ENCODE measurements at regions not wholly inside any gene's neighbourhood (a gene's known extent, or its start where the extent isn't known, plus 50 kb on each side); places are given as distances from the start of the nearest gene placed in this dataset.

DNA sequence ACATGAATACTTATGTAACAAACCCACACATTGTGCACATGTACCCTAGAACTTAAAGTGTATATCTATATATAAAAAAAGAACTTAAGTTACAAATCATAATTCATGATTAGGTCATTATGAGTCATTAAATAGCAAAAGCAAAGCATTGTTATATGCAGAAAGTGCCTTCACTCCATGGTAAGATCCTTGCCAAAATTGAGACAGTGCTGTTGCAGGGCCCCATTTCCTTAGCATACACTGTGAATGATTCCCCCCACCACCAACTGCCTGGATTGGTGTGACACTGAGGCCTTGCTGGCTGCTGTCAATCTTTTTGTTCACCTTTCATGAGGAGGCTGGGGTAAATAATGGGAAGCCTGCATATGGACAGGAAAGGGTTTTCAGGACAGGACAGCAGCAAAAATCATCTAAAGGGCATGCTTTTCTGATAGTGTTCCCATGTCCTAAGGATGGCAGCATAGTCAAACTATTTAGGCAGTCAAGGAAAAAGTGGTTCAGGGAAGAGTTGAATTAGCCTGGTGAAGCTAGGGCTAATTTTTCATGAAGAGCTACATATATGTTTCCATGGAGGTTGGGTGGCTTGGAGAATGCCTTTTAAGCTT is 188.2 kb upstream of the ASCC3 start:
- intact Hi-C loops (cut with DNase I): no loop called here
- no peaks in the 10 kb centered on the region for H3K36me3 ChIP-seq
- TF ChIP-seq POLR2A (IDR thresholded peaks at IDR 0.05): no peak
- TF ChIP-seq, protein P1, sequence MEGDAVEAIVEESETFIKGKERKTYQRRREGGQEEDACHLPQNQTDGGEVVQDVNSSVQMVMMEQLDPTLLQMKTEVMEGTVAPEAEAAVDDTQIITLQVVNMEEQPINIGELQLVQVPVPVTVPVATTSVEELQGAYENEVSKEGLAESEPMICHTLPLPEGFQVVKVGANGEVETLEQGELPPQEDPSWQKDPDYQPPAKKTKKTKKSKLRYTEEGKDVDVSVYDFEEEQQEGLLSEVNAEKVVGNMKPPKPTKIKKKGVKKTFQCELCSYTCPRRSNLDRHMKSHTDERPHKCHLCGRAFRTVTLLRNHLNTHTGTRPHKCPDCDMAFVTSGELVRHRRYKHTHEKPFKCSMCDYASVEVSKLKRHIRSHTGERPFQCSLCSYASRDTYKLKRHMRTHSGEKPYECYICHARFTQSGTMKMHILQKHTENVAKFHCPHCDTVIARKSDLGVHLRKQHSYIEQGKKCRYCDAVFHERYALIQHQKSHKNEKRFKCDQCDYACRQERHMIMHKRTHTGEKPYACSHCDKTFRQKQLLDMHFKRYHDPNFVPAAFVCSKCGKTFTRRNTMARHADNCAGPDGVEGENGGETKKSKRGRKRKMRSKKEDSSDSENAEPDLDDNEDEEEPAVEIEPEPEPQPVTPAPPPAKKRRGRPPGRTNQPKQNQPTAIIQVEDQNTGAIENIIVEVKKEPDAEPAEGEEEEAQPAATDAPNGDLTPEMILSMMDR (IDR thresholded peaks at IDR 0.05): no peak
- no peak overlapping the region for H3K4me3 ChIP-seq (replicated peaks in 1 of 3)
- no peaks in the 10 kb centered on the region for H3K27me3 ChIP-seq
- no peaks in the 10 kb centered on the region for H3K9me3 ChIP-seq
- H3K4me1 ChIP-seq: no peaks in the 10 kb centered on the region
- no peak for DNase-seq
- no peak overlapping the region for H3K27ac ChIP-seq

DNA sequence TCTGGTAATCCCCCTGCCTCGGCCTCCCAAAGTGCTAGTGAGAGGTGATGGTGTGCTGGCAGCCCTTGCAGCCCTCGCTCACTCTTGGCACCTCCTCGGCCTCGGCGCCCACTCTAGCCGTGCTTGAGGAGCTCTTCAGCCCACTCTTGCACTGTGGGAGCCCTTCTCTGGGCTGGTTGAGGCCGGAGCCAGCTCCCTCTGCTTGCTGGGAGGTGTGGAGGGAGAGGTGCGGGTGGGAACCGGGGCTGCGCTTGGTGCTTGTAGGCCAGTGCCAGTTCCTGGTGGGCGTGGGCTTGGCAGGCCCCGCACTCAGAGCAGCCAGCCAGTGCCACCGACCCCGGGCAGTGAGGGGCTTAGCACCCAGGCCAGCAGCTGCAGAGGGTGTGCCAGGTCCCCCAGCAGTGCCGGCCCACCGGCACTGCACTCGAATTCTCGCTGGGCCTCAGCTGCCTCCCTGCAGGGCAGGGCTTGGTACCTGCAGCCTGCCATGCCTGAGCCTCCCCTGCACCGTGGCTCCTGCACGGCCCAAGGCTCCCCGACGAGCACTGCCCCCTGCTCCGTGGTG is 189.0 kb upstream of the ASCC3 start:
- Histone ChIP-seq H3K27me3 (no peaks in the 10 kb centered on the region), H3K36me3 (no peaks in the 10 kb centered on the region), H3K4me3 (replicated peaks in 1 of 3) (no peak overlapping the region), H3K4me1 (no peaks in the 10 kb centered on the region), H3K27ac (no peak overlapping the region), H3K9me3 (no peaks in the 10 kb centered on the region)
- no peak for DNase-seq
- intact Hi-C loops (cut with DNase I): no loop called here
- WGBS, 2 donors: 86 to 87% methylated on average over 14 to 16 of the region's 23 CpGs
- no peak for TF ChIP-seq POLR2A (IDR thresholded peaks at IDR 0.05)
- TF ChIP-seq, protein P1 (IDR thresholded peaks at IDR 0.05): no peak

DNA sequence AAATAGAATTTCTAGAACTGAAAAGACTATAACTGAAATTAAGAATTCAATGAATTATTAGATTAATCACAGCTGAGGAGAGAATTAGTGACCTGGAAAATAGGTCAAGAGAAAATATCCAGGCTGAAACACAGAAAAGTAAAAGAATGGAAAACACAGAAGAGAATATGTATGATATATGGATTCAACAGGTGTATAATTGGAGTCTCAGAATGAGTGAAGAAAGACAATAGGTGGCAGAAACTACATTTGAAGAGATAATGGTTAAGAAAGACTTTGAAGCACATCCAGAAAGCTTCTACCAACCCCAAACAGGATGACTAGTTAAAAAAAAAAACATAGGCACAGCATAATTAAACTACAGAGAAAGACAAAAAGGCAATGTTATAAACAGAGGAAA is 196.2 kb upstream of the ASCC3 start:
- Histone ChIP-seq H3K27me3 (no peaks in the 10 kb centered on the region), H3K27ac (no peak overlapping the region), H3K36me3 (no peaks in the 10 kb centered on the region), H3K9me3 (no peaks in the 10 kb centered on the region), H3K4me1 (no peaks in the 10 kb centered on the region), H3K4me3 (replicated peaks in 1 of 3) (no peak overlapping the region)
- no peak for DNase-seq
- intact Hi-C loops (cut with DNase I): no loop called here
- TF ChIP-seq, protein P1 (IDR thresholded peaks at IDR 0.05): no peak
- TF ChIP-seq POLR2A (IDR thresholded peaks at IDR 0.05): no peak

DNA sequence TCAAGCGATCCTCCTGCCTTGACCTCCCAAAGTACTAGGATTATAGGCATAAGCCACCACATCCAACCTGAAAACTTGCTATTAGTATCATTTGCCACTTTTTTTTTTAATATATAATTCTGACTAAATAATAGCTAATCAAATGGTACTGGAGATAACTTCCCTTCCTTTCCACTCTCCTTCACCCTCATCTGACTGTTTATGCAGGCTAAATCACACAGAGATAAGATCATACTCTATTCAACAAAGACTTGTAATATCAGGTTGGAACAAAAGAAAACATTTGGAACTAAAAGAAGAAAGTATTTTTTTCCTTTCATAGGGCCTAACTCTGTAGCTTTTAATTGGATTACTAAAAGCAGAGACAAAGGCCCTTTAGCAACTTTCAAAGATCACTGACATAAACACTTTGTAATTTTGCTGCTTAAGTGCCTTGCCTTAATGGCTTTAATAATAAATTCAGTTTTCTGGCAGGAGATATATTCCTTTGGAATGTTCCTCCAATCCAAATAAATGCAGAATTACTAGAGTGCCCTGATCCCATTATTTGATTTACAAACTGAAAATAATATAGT is 198.7 kb upstream of the ASCC3 start:
- H3K9me3 ChIP-seq: no peaks in the 10 kb centered on the region
- DNase-seq: no peak
- intact Hi-C loops (cut with DNase I): no loop called here

DNA sequence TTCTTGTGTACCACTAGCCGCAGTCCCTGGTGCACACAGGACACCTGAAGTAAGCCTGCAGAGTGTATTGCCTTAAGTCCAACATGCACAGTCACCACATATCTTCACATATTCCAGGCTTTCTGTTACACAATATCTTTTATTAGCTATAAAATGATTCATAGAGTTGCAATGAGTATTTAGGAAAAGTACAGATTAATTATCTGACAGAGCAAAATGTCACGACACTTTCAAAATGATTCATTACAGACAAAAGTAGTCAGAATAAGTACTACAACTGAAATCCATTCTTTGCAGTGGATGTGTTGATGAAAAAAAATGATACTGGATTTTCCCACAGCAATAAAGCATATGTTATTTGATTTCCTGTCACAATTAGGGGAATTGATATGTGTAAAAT is 199.5 kb upstream of the ASCC3 start:
- Histone ChIP-seq H3K4me3 (replicated peaks in 1 of 3) (no peak overlapping the region), H3K9me3 (no peaks in the 10 kb centered on the region), H3K27ac (no peak overlapping the region), H3K4me1 (no peaks in the 10 kb centered on the region), H3K36me3 (no peaks in the 10 kb centered on the region), H3K27me3 (no peaks in the 10 kb centered on the region)
- 86% methylated on average over 2 of the region's 2 CpGs for WGBS, 2 donors
- TF ChIP-seq POLR2A (IDR thresholded peaks at IDR 0.05): no peak
- TF ChIP-seq, protein P1 (IDR thresholded peaks at IDR 0.05): no peak
- intact Hi-C loops (cut with DNase I): no loop called here
- no peak for DNase-seq

More for the DNA sequence above, 198.7 kb upstream of the ASCC3 start:
- Histone ChIP-seq H3K4me3 (replicated peaks in 1 of 3) (no peak overlapping the region), H3K27ac (no peak overlapping the region), H3K36me3 (no peaks in the 10 kb centered on the region), H3K27me3 (no peaks in the 10 kb centered on the region), H3K4me1 (no peaks in the 10 kb centered on the region)
- 33 to 100% methylated on average over 1 of the region's 1 CpG for WGBS, 2 donors
- TF ChIP-seq POLR2A (IDR thresholded peaks at IDR 0.05): no peak
- TF ChIP-seq, protein P1 (IDR thresholded peaks at IDR 0.05): no peak

All from thyroid gland (tissue), 4 donors.